ENCODE measurements at regions not wholly inside any gene's neighbourhood (a gene's known extent, or its start where the extent isn't known, plus 50 kb on each side); places are given as distances from the start of the nearest gene placed in this dataset.

GRCh38 chr7:106957766-106958165, 86.7 kb upstream of the PRKAR2B start:
- ChIA-PET POLR2A (no interaction called here), CTCF (interaction anchor here (2.2 kb wide), 1 partner anchor 11 kb away, joined by 19 read pairs; no protein-coding TSS in a partner anchor)
- TF ChIP-seq CTCF (IDR thresholded peaks at IDR 0.05; ENCODE audit: insufficient read depth, low read length, missing control alignments), result no peak
- no peak overlapping the region for H3K4me3 ChIP-seq (ENCODE audit: low read depth, low read length)
- no peak for DNase-seq (ENCODE audit: low read depth, low spot score)

- no peak overlapping the region for H3K4me3 ChIP-seq (ENCODE audit: low read depth, low read length)
- TF ChIP-seq CTCF (IDR thresholded peaks at IDR 0.05; ENCODE audit: insufficient read depth, low read length, missing control alignments), result peak; percentile 18
- DNase-seq (ENCODE audit: low read depth, low spot score), result no peak
- CTCF ChIA-PET, result interaction anchor here (0.8 kb wide), 1 partner anchor 10 kb away, joined by 3 read pairs; no protein-coding TSS in a partner anchor
- POLR2A ChIA-PET, result no interaction called here
These were observed 84.8 kb upstream of the PRKAR2B start for GRCh38 chr7:106959753-106960152.

GRCh38 chr7:106962751-106963150, 81.8 kb upstream of the PRKAR2B start:
- POLR2A ChIA-PET, result no interaction called here
- DNase-seq (ENCODE audit: low read depth, low spot score), result no peak
- TF ChIP-seq CTCF (IDR thresholded peaks at IDR 0.05; ENCODE audit: insufficient read depth, low read length, missing control alignments), result no peak
- no peak overlapping the region for H3K4me3 ChIP-seq (ENCODE audit: low read depth, low read length)
- CTCF ChIA-PET, result interaction anchor here (2.5 kb wide), 1 partner anchor 15 kb away, joined by 10 read pairs; no protein-coding TSS in a partner anchor

- no peak for DNase-seq (ENCODE audit: low read depth, low spot score)
- POLR2A ChIA-PET, result no interaction called here
- no peak overlapping the region for H3K4me3 ChIP-seq (ENCODE audit: low read depth, low read length)
- CTCF ChIA-PET, result no interaction called here
- TF ChIP-seq CTCF (IDR thresholded peaks at IDR 0.05; ENCODE audit: insufficient read depth, low read length, missing control alignments), result no peak
These were observed 80.0 kb upstream of the PRKAR2B start for GRCh38 chr7:106964466-106964865.

GRCh38 chr7:106965108-106965507, 79.4 kb upstream of the PRKAR2B start:
- no peak for DNase-seq (ENCODE audit: low read depth, low spot score)
- H3K4me3 ChIP-seq (ENCODE audit: low read depth, low read length), result no peak overlapping the region
- CTCF ChIA-PET, result interaction anchor here (1.3 kb wide), 1 partner anchor 182 kb away, joined by 3 read pairs; no protein-coding TSS in a partner anchor
- no peak for TF ChIP-seq CTCF (IDR thresholded peaks at IDR 0.05; ENCODE audit: insufficient read depth, low read length, missing control alignments)
- POLR2A ChIA-PET, result no interaction called here

GRCh38 chr7:106966121-106966520, 78.4 kb upstream of the PRKAR2B start:
- ChIA-PET POLR2A (no interaction called here), CTCF (interaction anchor here (1.3 kb wide), 1 partner anchor 181 kb away, joined by 3 read pairs; no protein-coding TSS in a partner anchor)
- no peak for DNase-seq (ENCODE audit: low read depth, low spot score)
- no peak for TF ChIP-seq CTCF (IDR thresholded peaks at IDR 0.05; ENCODE audit: insufficient read depth, low read length, missing control alignments)
- H3K4me3 ChIP-seq (ENCODE audit: low read depth, low read length), result no peak overlapping the region

Data from AG04449 (cell line).